Sigmoid colon (tissue), 4 donors: ENCODE measurements at regions not wholly inside any gene's neighbourhood (a gene's known extent, or its start where the extent isn't known, plus 50 kb on each side); places are given as distances from the start of the nearest gene placed in this dataset.

ENCODE experiments used
- CTCF ChIP-seq, 4 experiments: fragments of 450-650 bp in 3 of 4; fragments of 200-600 bp in 1 of 4; IDR thresholded peaks; one replicate each; pipeline ENCODE4 v1.5.1; 2016 to 2019; ENCODE audit warnings: antibody characterized with exemption in 4 of 4, mild to moderate bottlenecking in 3 of 4, moderate library complexity in 2 of 4
- EP300 ChIP-seq, 4 donors: sonication (generic); formaldehyde crosslinking; IDR thresholded peaks; one replicate each; pipeline ENCODE4 v1.6.1; 2017; ENCODE audit warnings: antibody characterized with exemption in 4 of 4
- POLR2A ChIP-seq, 2 donors: fragments of 450-650 bp; IDR thresholded peaks; one replicate each; pipeline ENCODE4 v1.6.1; 2016; ENCODE audit warnings: antibody characterized with exemption in 2 of 2, mild to moderate bottlenecking in 2 of 2, moderate library complexity in 2 of 2

GRCh38 chr3:147836330-147836729 lies 427.2 kb downstream of the ZIC1 start:
- no peak for TF ChIP-seq CTCF (IDR thresholded peaks at IDR 0.05)
- TF ChIP-seq POLR2A (IDR thresholded peaks at IDR 0.05), result no peak
- no peak for TF ChIP-seq EP300 (IDR thresholded peaks at IDR 0.05)
